ENCODE measurements at regions not wholly inside any gene's neighbourhood (a gene's known extent, or its start where the extent isn't known, plus 50 kb on each side); places are given as distances from the start of the nearest gene placed in this dataset.

- Histone ChIP-seq H3K9me3 (peaks cover 0 to 10% (median 0%) of the 10 kb centered on the region in 12 donors), H3K27me3 (no peaks in the 10 kb centered on the region), H3K4me1 (no peaks in the 10 kb centered on the region), H3K36me3 (no peaks in the 10 kb centered on the region), H3K4me3 (no peak overlapping the region), H3K27ac (no peak overlapping the region)
- intact Hi-C loops (cut with DNase I), result loop anchor here in 8 of 10 donors (1.0 to 10.0 kb wide), 7 partner anchors 125 to 202 kb away; partner anchors contain the start of gene CXADR (in 2 of the 8)
- ATAC-seq (peak in 2 of 4 donors; percentile 52 to 55), DNase-seq (peak in 2 of 5 donors; percentile 24 to 25)
- TF ChIP-seq POLR2A (IDR thresholded peaks at IDR 0.05), result no peak
- TF ChIP-seq, protein P1, sequence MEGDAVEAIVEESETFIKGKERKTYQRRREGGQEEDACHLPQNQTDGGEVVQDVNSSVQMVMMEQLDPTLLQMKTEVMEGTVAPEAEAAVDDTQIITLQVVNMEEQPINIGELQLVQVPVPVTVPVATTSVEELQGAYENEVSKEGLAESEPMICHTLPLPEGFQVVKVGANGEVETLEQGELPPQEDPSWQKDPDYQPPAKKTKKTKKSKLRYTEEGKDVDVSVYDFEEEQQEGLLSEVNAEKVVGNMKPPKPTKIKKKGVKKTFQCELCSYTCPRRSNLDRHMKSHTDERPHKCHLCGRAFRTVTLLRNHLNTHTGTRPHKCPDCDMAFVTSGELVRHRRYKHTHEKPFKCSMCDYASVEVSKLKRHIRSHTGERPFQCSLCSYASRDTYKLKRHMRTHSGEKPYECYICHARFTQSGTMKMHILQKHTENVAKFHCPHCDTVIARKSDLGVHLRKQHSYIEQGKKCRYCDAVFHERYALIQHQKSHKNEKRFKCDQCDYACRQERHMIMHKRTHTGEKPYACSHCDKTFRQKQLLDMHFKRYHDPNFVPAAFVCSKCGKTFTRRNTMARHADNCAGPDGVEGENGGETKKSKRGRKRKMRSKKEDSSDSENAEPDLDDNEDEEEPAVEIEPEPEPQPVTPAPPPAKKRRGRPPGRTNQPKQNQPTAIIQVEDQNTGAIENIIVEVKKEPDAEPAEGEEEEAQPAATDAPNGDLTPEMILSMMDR (IDR thresholded peaks at IDR 0.05), result peak; percentile 58 to 88 (median 80)
- 18 to 23% (median 20%) methylated on average over 7 of the region's 7 CpGs for whole genome bisulfite sequencing, 4 donors
Observed at GRCh38 chr21:17387030-17387617, 125.7 kb upstream of the CXADR start.

GRCh38 chr21:17388226-17388625 is 124.6 kb upstream of the CXADR start:
- no peak overlapping the region for H3K4me3 ChIP-seq
- intact Hi-C loops (cut with DNase I), result loop anchor here in 6 of 10 donors (2.0 to 10.0 kb wide), 5 partner anchors 124 to 199 kb away; partner anchors contain the start of gene CXADR (in 2 of the 6)
- no peaks in the 10 kb centered on the region for H3K4me1 ChIP-seq
- ATAC-seq, result no peak
- no peaks in the 10 kb centered on the region for H3K36me3 ChIP-seq
- TF ChIP-seq, protein P1 (IDR thresholded peaks at IDR 0.05), result no peak
- no peak for TF ChIP-seq POLR2A (IDR thresholded peaks at IDR 0.05)
- no peaks in the 10 kb centered on the region for H3K9me3 ChIP-seq
- 62 to 73% (median 67%) methylated on average over 4 of the region's 4 CpGs for WGBS, 4 donors
- DNase-seq, result no peak
- no peak overlapping the region for H3K27ac ChIP-seq
- H3K27me3 ChIP-seq, result no peaks in the 10 kb centered on the region

DNA sequence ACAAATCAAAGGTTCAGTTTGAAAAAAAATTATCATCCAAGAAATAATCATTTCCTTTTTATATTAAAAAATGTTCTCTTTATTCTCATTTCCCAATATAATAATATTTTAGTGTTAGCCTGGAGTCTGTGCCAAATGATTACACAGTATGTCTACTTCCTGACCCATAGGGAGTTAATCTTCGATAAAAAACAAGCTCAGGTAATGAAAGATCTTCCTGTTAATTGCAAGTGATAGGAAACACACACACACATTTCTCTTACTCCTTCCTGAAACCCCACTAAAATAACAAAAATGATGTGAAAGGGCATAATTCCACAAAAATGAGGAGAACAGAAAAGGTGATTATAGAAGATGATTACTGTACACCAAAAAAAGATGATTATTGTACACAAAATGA is 123.5 kb upstream of the CXADR start:
- Histone ChIP-seq H3K27ac (no peak overlapping the region), H3K9me3 (no peaks in the 10 kb centered on the region), H3K4me3 (no peak overlapping the region), H3K4me1 (no peaks in the 10 kb centered on the region), H3K36me3 (no peaks in the 10 kb centered on the region), H3K27me3 (no peaks in the 10 kb centered on the region)
- intact Hi-C loops (cut with DNase I), result loop anchor here in 6 of 10 donors (2.0 to 10.0 kb wide), 5 partner anchors 123 to 198 kb away; partner anchors contain the start of gene CXADR (in 2 of the 6)
- no peak for DNase-seq
- ATAC-seq, result no peak
- WGBS, 4 donors, result 32 to 58% (median 45%) methylated on average over 1 of the region's 1 CpG
- TF ChIP-seq, protein P1 (IDR thresholded peaks at IDR 0.05), result no peak
- no peak for TF ChIP-seq POLR2A (IDR thresholded peaks at IDR 0.05)

DNA sequence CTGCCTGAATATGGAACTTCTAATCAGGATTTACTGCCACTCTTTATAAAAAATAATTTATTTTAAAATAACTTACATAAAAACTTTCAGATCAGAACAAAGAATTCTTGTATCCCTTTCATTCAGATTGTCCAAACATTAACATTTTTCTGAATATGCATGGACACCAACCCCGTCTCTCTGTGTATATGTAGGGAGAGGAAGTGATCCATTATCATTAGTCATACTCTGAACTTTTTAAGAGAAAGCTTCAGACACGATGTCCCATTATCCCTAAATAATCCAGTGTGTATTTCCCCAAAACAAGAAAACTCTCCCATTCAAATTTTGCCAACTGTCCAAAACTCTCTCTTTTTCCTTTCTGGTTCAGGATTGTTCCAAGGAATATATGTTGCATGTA is 122.3 kb upstream of the CXADR start:
- no peaks in the 10 kb centered on the region for H3K9me3 ChIP-seq
- no peaks in the 10 kb centered on the region for H3K4me1 ChIP-seq
- no peak for TF ChIP-seq POLR2A (IDR thresholded peaks at IDR 0.05)
- intact Hi-C loops (cut with DNase I), result loop anchor here in 1 of 10 donors (10.0 kb wide), 1 partner anchor 114 kb away; no protein-coding TSS in a partner anchor
- H3K27ac ChIP-seq, result no peak overlapping the region
- ATAC-seq (no peak), DNase-seq (no peak)
- 57 to 65% (median 61%) methylated on average over 2 of the region's 2 CpGs for whole genome bisulfite sequencing, 4 donors
- no peaks in the 10 kb centered on the region for H3K27me3 ChIP-seq
- H3K36me3 ChIP-seq, result no peaks in the 10 kb centered on the region
- no peak overlapping the region for H3K4me3 ChIP-seq

Data from heart left ventricle (tissue), 16 donors.